ENCODE measurements at regions not wholly inside any gene's neighbourhood (a gene's known extent, or its start where the extent isn't known, plus 50 kb on each side); places are given as distances from the start of the nearest gene placed in this dataset.

- no peak for TF ChIP-seq ZNF462 (CRISPR knock-in tag; IDR thresholded peaks at IDR 0.05)
- TF ChIP-seq ZNF331 (CRISPR knock-in tag; IDR thresholded peaks at IDR 0.05; ENCODE audit: low read depth), result no peak
- no peak for TF ChIP-seq JUNB (IDR thresholded peaks at IDR 0.05; ENCODE audit: unreplicated experiment)
- no peak for TF ChIP-seq ZNF114 (CRISPR knock-in tag; IDR thresholded peaks at IDR 0.05)
- TF ChIP-seq POLR2AphosphoS5 (IDR thresholded peaks at IDR 0.05; ENCODE audit: low read depth), result no peak
- TF ChIP-seq CTCF (conservative IDR thresholded peaks at IDR 0.05; ENCODE audit: low read depth in 2 of 2), result no peak
- no peak for TF ChIP-seq EZH2 (IDR thresholded peaks at IDR 0.05; ENCODE audit: low read depth, unreplicated experiment)
These were observed 330.2 kb downstream of the TMEM114 start (continued) for GRCh38 chr16:8260140-8260539.

GRCh38 chr16:8258523-8258922, 331.8 kb downstream of the TMEM114 start:
- Histone ChIP-seq H3K27ac (ENCODE audit: low read depth) (no peak overlapping the region), H2AFZ (no peak overlapping the region), H3K4me1 (ENCODE audit: insufficient read depth) (no peaks in the 10 kb centered on the region; the same call in 1 of the 2 replicates), H3K79me2 (replicated peaks; ENCODE audit: insufficient read depth) (no peaks in the 10 kb centered on the region), H3K4me3 (no peak overlapping the region), H4K20me1 (replicated peaks; ENCODE audit: insufficient read depth) (no peaks in the 10 kb centered on the region), H3K9me2 (ENCODE audit: insufficient read depth) (no peaks in the 10 kb centered on the region), H3K36me3 (ENCODE audit: insufficient read depth) (no peaks in the 10 kb centered on the region), H3K27me3 (ENCODE audit: insufficient read depth) (no peaks in the 10 kb centered on the region), H3F3A (replicated peaks; ENCODE audit: low read depth) (no peaks in the 10 kb centered on the region), H3K4me2 (no peak overlapping the region; the same call in 1 of the 2 replicates)
- H3K27ac Mint-ChIP-seq, result no peak overlapping the region
- H3K36me3 Mint-ChIP-seq (ENCODE audit: low read depth), result no peaks in the 10 kb centered on the region
- ATAC-seq (peak; percentile 79), DNase-seq (ENCODE audit: low spot score) (peak; percentile 17)
- TF ChIP-seq EZH2 (IDR thresholded peaks at IDR 0.05; ENCODE audit: low read depth, unreplicated experiment) (no peak), REST (IDR thresholded peaks at IDR 0.05; ENCODE audit: unreplicated experiment) (no peak)
- H3K4me3 Mint-ChIP-seq, result peak overlapping the region; percentile 25; the same call in 2 of the 3 replicates
- H3K9me3 Mint-ChIP-seq, result no peaks in the 10 kb centered on the region
- H3K4me1 Mint-ChIP-seq, result peaks cover 18% of the 10 kb centered on the region
- peaks cover 14% of the 10 kb centered on the region for H3K27me3 Mint-ChIP-seq (ENCODE audit: insufficient read depth, low read depth, poor library complexity)

Data from GM23338 (cell line).